ENCODE measurements at regions not wholly inside any gene's neighbourhood (a gene's known extent, or its start where the extent isn't known, plus 50 kb on each side); places are given as distances from the start of the nearest gene placed in this dataset.
"Not testable (repeated sequence)": the region's sequence is repeated elsewhere in the genome, so short reads cannot be mapped to it uniquely, and the experiment has no call there.

DNA sequence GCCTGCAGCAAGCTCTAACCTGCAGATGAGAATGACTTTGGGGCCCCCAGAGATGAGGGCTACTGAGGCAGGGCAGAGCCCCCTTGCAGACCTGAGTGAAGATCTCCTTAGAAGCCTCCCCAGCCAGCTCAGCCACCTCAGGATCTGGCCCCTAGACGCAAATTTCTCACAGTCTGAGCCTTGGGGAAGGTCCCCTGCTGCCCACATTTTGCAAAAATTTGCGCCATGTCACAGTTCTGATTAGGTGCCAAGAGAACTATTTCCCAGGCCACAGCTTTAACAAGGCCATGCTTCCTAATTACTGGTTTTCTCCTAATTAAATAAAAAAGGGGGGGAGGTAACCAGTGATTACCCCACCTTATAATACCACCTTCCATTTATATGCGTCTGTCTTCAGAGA lies 81.0 kb upstream of the HES1 start:
- intact Hi-C loops (cut with micrococcal nuclease): no loop called here
- POLR2A ChIA-PET: interaction anchor here (1.1 kb wide), 1 partner anchor 86 kb away, joined by 3 read pairs; no protein-coding TSS in a partner anchor
- H3K4me1 ChIP-seq (ENCODE audit: control insufficient read depth in 1 of 2, insufficient read depth in 2 of 2, low read length in 2 of 2): peaks cover 7 to 8% of the 10 kb centered on the region in 2 experiments; a peak in 3 of 4 replicates
- H3K4me3 ChIP-seq (replicated peaks in 1 of 2; ENCODE audit: low read depth in 1 of 2, low read length in 2 of 2): no peak overlapping the region
- H3K9me3 ChIP-seq (ENCODE audit: control insufficient read depth in 1 of 2, insufficient read depth in 1 of 2, low read depth in 1 of 2, low read length in 2 of 2): peaks cover 0 to 8% of the 10 kb centered on the region in 2 experiments; a peak in 1 of 4 replicates
- no peak overlapping the region for H3K27ac ChIP-seq (ENCODE audit: low read depth, low read length)
- H4K20me1 ChIP-seq (ENCODE audit: insufficient read depth): no peaks in the 10 kb centered on the region
- CTCF ChIA-PET: no interaction called here
- H3K9me2 ChIP-seq (ENCODE audit: insufficient read depth): no peaks in the 10 kb centered on the region
- H3K4me2 ChIP-seq (ENCODE audit: low read length): no peak overlapping the region
- H3K79me2 ChIP-seq (ENCODE audit: insufficient read depth, low read length): no peaks in the 10 kb centered on the region
- TF ChIP-seq, protein P1, sequence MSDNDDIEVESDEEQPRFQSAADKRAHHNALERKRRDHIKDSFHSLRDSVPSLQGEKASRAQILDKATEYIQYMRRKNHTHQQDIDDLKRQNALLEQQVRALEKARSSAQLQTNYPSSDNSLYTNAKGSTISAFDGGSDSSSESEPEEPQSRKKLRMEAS (IDR thresholded peaks at IDR 0.05): no peak
- no peak for TF ChIP-seq SRF (IDR thresholded peaks at IDR 0.05; ENCODE audit: low read depth)
- TF ChIP-seq FOSL1 (IDR thresholded peaks at IDR 0.05; ENCODE audit: low read depth): no peak
- no peak for TF ChIP-seq TCF7L2 (IDR thresholded peaks at IDR 0.05; ENCODE audit: borderline replicate concordance, extremely low read depth, insufficient read depth, insufficient read length)
- no peak for TF ChIP-seq ZNF274 (IDR thresholded peaks at IDR 0.05; ENCODE audit: low read depth, low read length)
- TF ChIP-seq RAD21 (IDR thresholded peaks at IDR 0.05; ENCODE audit: low read depth): no peak
- H3K9ac ChIP-seq (ENCODE audit: low read length): no peak overlapping the region
- RAD21 ChIA-PET (ENCODE audit: low non-redundant PET in 1 of 2, low total read pairs in 2 of 2, uncharacterized antibody in 2 of 2, unreplicated experiment in 2 of 2): no interaction called here
- DNase-seq (ENCODE audit: low read depth, low spot score) (no peak), ATAC-seq (no peak)
- H3K27me3 ChIP-seq (ENCODE audit: insufficient read depth, low read length): no peaks in the 10 kb centered on the region
- H3K36me3 ChIP-seq (ENCODE audit: control insufficient read depth in 1 of 2, insufficient read depth in 2 of 2, low read length in 2 of 2): no peaks in the 10 kb centered on the region
- no peak overlapping the region for H2AFZ ChIP-seq (ENCODE audit: low read depth, low read length, poor library complexity, severe bottlenecking)
- BruUV-seq (replicated peaks): no TSS peak

DNA sequence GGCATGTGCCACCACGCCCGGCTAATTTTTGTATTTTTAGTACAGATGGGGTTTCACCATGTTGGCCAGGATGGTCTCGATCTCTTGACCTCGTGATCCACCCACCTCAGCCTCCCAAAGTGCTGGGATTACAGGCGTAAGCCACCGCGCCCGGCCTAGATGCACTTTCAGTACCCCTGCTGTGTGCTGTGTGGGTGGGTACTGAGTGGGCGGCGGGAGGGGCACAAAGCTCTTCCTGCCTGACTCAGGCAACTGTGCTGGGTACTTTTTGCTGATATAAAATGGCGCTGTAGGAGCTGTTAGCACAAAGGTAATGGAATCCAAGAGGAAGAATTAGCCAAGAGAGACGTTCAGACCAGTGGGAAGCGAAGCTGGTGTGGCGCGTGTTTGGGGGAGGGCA lies 79.6 kb upstream of the HES1 start:
- H3K4me2 ChIP-seq (ENCODE audit: low read length): peak overlapping the region; percentile 30
- H3K4me1 ChIP-seq (ENCODE audit: control insufficient read depth in 1 of 2, insufficient read depth in 2 of 2, low read length in 2 of 2); H3K79me2 ChIP-seq (ENCODE audit: insufficient read depth, low read length); DNase-seq (ENCODE audit: low read depth, low spot score); CTCF ChIA-PET; ATAC-seq; H3K4me3 ChIP-seq (replicated peaks in 1 of 2; ENCODE audit: low read depth in 1 of 2, low read length in 2 of 2); H3K9ac ChIP-seq (ENCODE audit: low read length); H2AFZ ChIP-seq (ENCODE audit: low read depth, low read length, poor library complexity, severe bottlenecking); RAD21 ChIA-PET (ENCODE audit: low non-redundant PET in 1 of 2, low total read pairs in 2 of 2, uncharacterized antibody in 2 of 2, unreplicated experiment in 2 of 2); H3K36me3 ChIP-seq (ENCODE audit: control insufficient read depth in 1 of 2, insufficient read depth in 2 of 2, low read length in 2 of 2); intact Hi-C loops (cut with micrococcal nuclease); H3K9me3 ChIP-seq (ENCODE audit: control insufficient read depth in 1 of 2, insufficient read depth in 1 of 2, low read depth in 1 of 2, low read length in 2 of 2); POLR2A ChIA-PET; H3K9me2 ChIP-seq (ENCODE audit: insufficient read depth); BruUV-seq (replicated peaks); H4K20me1 ChIP-seq (ENCODE audit: insufficient read depth); H3K27me3 ChIP-seq (ENCODE audit: insufficient read depth, low read length); H3K27ac ChIP-seq (ENCODE audit: low read depth, low read length): not testable (repeated sequence)
- TF ChIP-seq EGR1 (IDR thresholded peaks at IDR 0.05; ENCODE audit: low read depth): peak; percentile 71
